Fibroblast of lung (primary cell): ENCODE measurements at regions not wholly inside any gene's neighbourhood (a gene's known extent, or its start where the extent isn't known, plus 50 kb on each side); places are given as distances from the start of the nearest gene placed in this dataset.

ENCODE experiments used
- CTCF ChIP-seq, 2 donors: IDR thresholded peaks in 1 of 2; conservative IDR thresholded peaks in 1 of 2; 1 replicate in 1 of 2; 2 replicates in 1 of 2; pipeline ENCODE4 v1.5.1; 2011 to 2012; ENCODE audit warnings: low read length in 2 of 2, control low read depth in 1 of 2, inconsistent platforms in 1 of 2, low read depth in 1 of 2, mild to moderate bottlenecking in 1 of 2
- EZH2 ChIP-seq: IDR thresholded peaks from 2 replicates; pipeline ENCODE4 v1.5.1; 2012; ENCODE audit warnings: low read length, control low read depth, mild to moderate bottlenecking; ENCODE audit errors: missing control alignments

- TF ChIP-seq EZH2 (no peak), CTCF (conservative IDR thresholded peaks at IDR 0.05 in 1 of 2, IDR thresholded peaks at IDR 0.05 in 1 of 2; ENCODE audit: low read depth in 1 of 2, low read length in 2 of 2) (no peak)
Observed at GRCh38 chr14:85878874-85879273, 348.9 kb downstream of the FLRT2 start.
